ENCODE measurements at regions not wholly inside any gene's neighbourhood (a gene's known extent, or its start where the extent isn't known, plus 50 kb on each side); places are given as distances from the start of the nearest gene placed in this dataset.
"Not testable (repeated sequence)": the region's sequence is repeated elsewhere in the genome, so short reads cannot be mapped to it uniquely, and the experiment has no call there.

- no peak for DNase-seq (ENCODE audit: extremely low spot score)
- no peak overlapping the region for H3K27ac ChIP-seq (ENCODE audit: low read depth)
- 23% methylated on average over 1 of the region's 1 CpG for WGBS
- H3K36me3 ChIP-seq (ENCODE audit: insufficient read depth) = no peaks in the 10 kb centered on the region
- no peak overlapping the region for H3K4me3 ChIP-seq (ENCODE audit: low read depth, low read length)
- H3K4me1 ChIP-seq (ENCODE audit: insufficient read depth) = no peaks in the 10 kb centered on the region
Measured at GRCh38 chrX:66698273-66699204, 59.7 kb upstream of the EDA2R start.

GRCh38 chrX:66692512-66692911 is 53.6 kb upstream of the EDA2R start:
- DNase-seq (ENCODE audit: extremely low spot score); H3K27ac ChIP-seq (ENCODE audit: low read depth); H3K36me3 ChIP-seq (ENCODE audit: insufficient read depth); H3K4me1 ChIP-seq (ENCODE audit: insufficient read depth); H3K4me3 ChIP-seq (ENCODE audit: low read depth, low read length): not testable (repeated sequence)
- 84% methylated on average over 8 of the region's 8 CpGs for whole genome bisulfite sequencing

All from urinary bladder (tissue), 3 donors.